OCI-LY7 (cell line): ENCODE measurements at regions not wholly inside any gene's neighbourhood (a gene's known extent, or its start where the extent isn't known, plus 50 kb on each side); places are given as distances from the start of the nearest gene placed in this dataset.
A peak's percentile ranks its signal among the peaks of the same experiment; 100 is the strongest.

Experiments used
- BruUV-seq: library from RNA; stranded (reverse); fragments of 400-500 nt; replicated peaks from 2 replicates; lab custom pipeline; 2021; lab: Mats Ljungman, UMichigan
- CTCF ChIA-PET: fragments of 300-600 bp; sonication (Branson Sonifier 250); formaldehyde crosslinking; loops from one replicate; lab custom pipeline; 2022; ENCODE audit warnings: antibody characterized with exemption; ENCODE audit not compliant: unreplicated experiment; lab: Charles Lee
- POLR2A ChIA-PET: fragments of 300-600 bp; sonication (Branson Sonifier 250); formaldehyde crosslinking; loops from one replicate; lab custom pipeline; 2022; ENCODE audit warnings: antibody characterized with exemption; lab: Charles Lee
- DNase-seq: peaks from one replicate; pipeline ENCODE4 v3.0.0-alpha.2; 2015; ENCODE audit warnings: low spot score
- H2AFZ ChIP-seq: fragments of 200-600 bp; sonication (generic), shearing (Covaris generic); 2 replicates; pipeline ENCODE4 v1.6.1; 2014; ENCODE audit warnings: mild to moderate bottlenecking, antibody characterized with exemption, low read length, moderate library complexity
- H3K27ac ChIP-seq: fragments of 200-600 bp; sonication (generic); 2 replicates; pipeline ENCODE4 v1.5.1; 2014; ENCODE audit warnings: mixed run types, low read depth, mild to moderate bottlenecking, moderate library complexity, low read length, inconsistent platforms; ENCODE audit not compliant: poor library complexity, severe bottlenecking
- H3K36me3 ChIP-seq: fragments of 200-600 bp; sonication (generic); 2 replicates; pipeline ENCODE4 v1.6.1; 2014; ENCODE audit warnings: mild to moderate bottlenecking, antibody characterized with exemption, low read length, moderate library complexity, mixed read lengths; ENCODE audit not compliant: insufficient read depth
- H3K4me1 ChIP-seq: fragments of 200-600 bp; sonication (generic); 2 replicates; pipeline ENCODE4 v1.5.1; 2014; ENCODE audit warnings: mild to moderate bottlenecking, low read length; ENCODE audit not compliant: insufficient read depth, poor library complexity, severe bottlenecking
- H3K4me2 ChIP-seq: fragments of 200-600 bp; sonication (generic); 2 replicates; pipeline ENCODE4 v1.6.1; 2014; ENCODE audit warnings: mild to moderate bottlenecking, low read length
- H3K4me3 ChIP-seq: fragments of 200-600 bp; sonication (generic); 2 replicates; pipeline ENCODE4 v1.5.1; 2014; ENCODE audit warnings: mild to moderate bottlenecking, low read depth, low read length; ENCODE audit not compliant: poor library complexity, severe bottlenecking
- H3K79me2 ChIP-seq: fragments of 200-600 bp; sonication (generic); 2 replicates; pipeline ENCODE4 v1.6.1; 2016; ENCODE audit warnings: low read depth, mild to moderate bottlenecking, low read length, moderate library complexity, mixed read lengths; ENCODE audit not compliant: insufficient read depth
- H3K9me2 ChIP-seq: fragments of 200-600 bp; sonication (generic); 2 replicates; pipeline ENCODE4 v1.6.1; 2016; ENCODE audit warnings: mild to moderate bottlenecking, low read length, mixed read lengths; ENCODE audit not compliant: insufficient read depth
- H3K9me3 ChIP-seq: fragments of 200-600 bp; sonication (generic); 2 replicates; pipeline ENCODE4 v1.6.1; 2014; ENCODE audit warnings: mild to moderate bottlenecking, mixed run types, low read length, mixed read lengths
- H4K20me1 ChIP-seq: fragments of 200-600 bp; sonication (generic); 2 replicates; pipeline ENCODE4 v1.6.1; 2014; ENCODE audit warnings: mild to moderate bottlenecking, antibody characterized with exemption, low read length, moderate library complexity, mixed read lengths; ENCODE audit not compliant: insufficient read depth
- CTCF ChIP-seq: fragments of 200-600 bp; sonication (generic); conservative IDR thresholded peaks from 2 replicates; pipeline ENCODE4 v1.5.1; 2014; ENCODE audit warnings: mild to moderate bottlenecking, antibody characterized with exemption, low read length, moderate library complexity, mixed read lengths
- EZH2phosphoT487 ChIP-seq: fragments of 200-600 bp; sonication (generic); IDR thresholded peaks from 2 replicates; pipeline ENCODE4 v1.6.1; 2018; ENCODE audit warnings: low read depth, borderline replicate concordance, mild to moderate bottlenecking, mixed run types, antibody characterized with exemption, low read length, moderate library complexity, mixed read lengths
- intact Hi-C: fragments of 100-400 bp; cut with micrococcal nuclease; formaldehyde crosslinking; loops from one replicate; pipeline ENCODE4 v1.10.0; 2022; ENCODE audit not compliant: unreplicated experiment

- Histone ChIP-seq H2AFZ (peak overlapping the region; percentile 39; the same call in 1 of the 2 replicates), H3K4me3 (no peak overlapping the region)
- intact Hi-C loops: no loop called here
Observed at GRCh38 chr6:30411515-30412207, 66.7 kb downstream of the RPP21 start.

GRCh38 chr6:30418448-30418847 lies 70.9 kb upstream of the HLA-E start:
- POLR2A ChIA-PET: no interaction called here
- Histone ChIP-seq H3K4me1 (no peaks in the 10 kb centered on the region), H3K36me3 (no peaks in the 10 kb centered on the region), H4K20me1 (no peaks in the 10 kb centered on the region), H3K9me2 (no peaks in the 10 kb centered on the region), H2AFZ (no peak overlapping the region), H3K4me3 (no peak overlapping the region), H3K9me3 (no peaks in the 10 kb centered on the region), H3K27ac (no peak overlapping the region), H3K79me2 (no peaks in the 10 kb centered on the region), H3K4me2 (no peak overlapping the region)
- TF ChIP-seq EZH2phosphoT487 (no peak), CTCF (no peak)
- intact Hi-C loops: no loop called here
- CTCF ChIA-PET: no interaction called here
- BruUV-seq: no TSS peak
- DNase-seq: no peak

More at GRCh38 chr6:30411515-30412207, 66.7 kb downstream of the RPP21 start:
- Histone ChIP-seq H3K9me2 (no peaks in the 10 kb centered on the region), H3K9me3 (no peaks in the 10 kb centered on the region), H3K4me2 (peak overlapping the region; percentile 50; the same call in 1 of the 2 replicates), H3K79me2 (no peaks in the 10 kb centered on the region), H3K4me1 (no peaks in the 10 kb centered on the region), H4K20me1 (no peaks in the 10 kb centered on the region), H3K27ac (no peak overlapping the region), H3K36me3 (no peaks in the 10 kb centered on the region)
- ChIA-PET CTCF (no interaction called here), POLR2A (no interaction called here)
- TF ChIP-seq CTCF: peak; percentile 82
- no peak for TF ChIP-seq EZH2phosphoT487
- no TSS peak for BruUV-seq
- DNase-seq: peak; percentile 57

GRCh38 chr6:30424549-30424948 lies 64.8 kb upstream of the HLA-E start:
- Histone ChIP-seq H3K4me1 (no peaks in the 10 kb centered on the region), H3K4me3 (no peak overlapping the region), H3K4me2 (no peak overlapping the region), H3K9me3 (no peaks in the 10 kb centered on the region), H4K20me1 (no peaks in the 10 kb centered on the region), H3K36me3 (no peaks in the 10 kb centered on the region), H3K79me2 (no peaks in the 10 kb centered on the region), H3K27ac (no peak overlapping the region), H3K9me2 (no peaks in the 10 kb centered on the region), H2AFZ (no peak overlapping the region)
- no TSS peak for BruUV-seq
- no peak for DNase-seq
- intact Hi-C loops: no loop called here
- CTCF ChIA-PET: no interaction called here
- TF ChIP-seq CTCF: no peak
- POLR2A ChIA-PET: interaction anchor here (0.7 kb wide), 1 partner anchor 116 kb away, joined by 3 read pairs; no protein-coding TSS in a partner anchor
